Stimulated activated effector memory CD8-positive, alpha-beta T cell treated with anti-CD3 and anti-CD28 coated beads, Interleukin-12 subunit alpha, Interleukin-12 subunit beta, amount 100 ng/mL, for 72 hours (primary cell): ENCODE measurements at regions not wholly inside any gene's neighbourhood (a gene's known extent, or its start where the extent isn't known, plus 50 kb on each side); places are given as distances from the start of the nearest gene placed in this dataset.
A peak's percentile ranks its signal among the peaks of the same experiment; 100 is the strongest.

Experiments
- ATAC-seq: fragments of 150-1000 bp; cut with Tn5 transposase; 2 replicates; pipeline ENCODE4 v1.10.0; 2021
- DNase-seq, 2 donors: peaks; one replicate each; pipeline ENCODE4 v3.0.0; 2021 to 2022; ENCODE audit warnings: low spot score in 2 of 2
- H3K27ac Mint-ChIP-seq: one replicate; pipeline ENCODE4 v1.8.0; 2022; ENCODE audit warnings: mild to moderate bottlenecking, mixed read lengths
- H3K36me3 Mint-ChIP-seq: one replicate; pipeline ENCODE4 v1.8.0; 2022; ENCODE audit warnings: mild to moderate bottlenecking, mixed read lengths
- H3K4me1 Mint-ChIP-seq: one replicate; pipeline ENCODE4 v1.8.0; 2022; ENCODE audit warnings: mixed read lengths
- H3K4me3 Mint-ChIP-seq: one replicate; pipeline ENCODE4 v1.8.0; 2022; ENCODE audit warnings: mild to moderate bottlenecking, mixed read lengths
- H3K9me3 Mint-ChIP-seq: one replicate; pipeline ENCODE4 v1.8.0; 2022; ENCODE audit warnings: mixed read lengths

GRCh38 chr22:49412236-49412635 lies 415.4 kb downstream of the BRD1 start:
- no peak for DNase-seq
- H3K4me1 Mint-ChIP-seq, result no peaks in the 10 kb centered on the region

GRCh38 chr22:49411236-49411635 lies 416.4 kb downstream of the BRD1 start:
- DNase-seq (no peak), ATAC-seq (no peak)
- no peak overlapping the region for H3K4me3 Mint-ChIP-seq
- H3K27ac Mint-ChIP-seq, result no peak overlapping the region
- H3K4me1 Mint-ChIP-seq, result no peaks in the 10 kb centered on the region
- H3K36me3 Mint-ChIP-seq, result no peaks in the 10 kb centered on the region
- peaks cover 5% of the 10 kb centered on the region for H3K9me3 Mint-ChIP-seq

More at GRCh38 chr22:49412236-49412635, 415.4 kb downstream of the BRD1 start:
- no peak for ATAC-seq
- H3K36me3 Mint-ChIP-seq, result no peaks in the 10 kb centered on the region
- peaks cover 5% of the 10 kb centered on the region for H3K9me3 Mint-ChIP-seq
- no peak overlapping the region for H3K27ac Mint-ChIP-seq
- H3K4me3 Mint-ChIP-seq, result no peak overlapping the region

- Mint-ChIP-seq H3K4me3 (no peak overlapping the region), H3K9me3 (peaks cover 5% of the 10 kb centered on the region), H3K4me1 (no peaks in the 10 kb centered on the region), H3K27ac (no peak overlapping the region), H3K36me3 (no peaks in the 10 kb centered on the region)
- no peak for DNase-seq
- ATAC-seq, result no peak
Measured at GRCh38 chr22:49408102-49408836, 419.4 kb downstream of the BRD1 start.

- no peaks in the 10 kb centered on the region for H3K4me1 Mint-ChIP-seq
- no peak overlapping the region for H3K4me3 Mint-ChIP-seq
- DNase-seq (no peak), ATAC-seq (no peak)
- H3K9me3 Mint-ChIP-seq, result peaks cover 5% of the 10 kb centered on the region
- H3K36me3 Mint-ChIP-seq, result no peaks in the 10 kb centered on the region
- H3K27ac Mint-ChIP-seq, result no peak overlapping the region
Measured at GRCh38 chr22:49406879-49407587, 420.6 kb downstream of the BRD1 start.

GRCh38 chr22:49406047-49406650 lies 421.5 kb downstream of the BRD1 start:
- H3K4me1 Mint-ChIP-seq, result no peaks in the 10 kb centered on the region
- DNase-seq (no peak), ATAC-seq (no peak)
- no peaks in the 10 kb centered on the region for H3K36me3 Mint-ChIP-seq
- peaks cover 5% of the 10 kb centered on the region for H3K9me3 Mint-ChIP-seq
- H3K27ac Mint-ChIP-seq, result no peak overlapping the region
- no peak overlapping the region for H3K4me3 Mint-ChIP-seq

GRCh38 chr22:49405590-49405989 lies 422.1 kb downstream of the BRD1 start:
- Mint-ChIP-seq H3K4me3 (no peak overlapping the region), H3K27ac (no peak overlapping the region), H3K4me1 (no peaks in the 10 kb centered on the region), H3K9me3 (peaks cover 5% of the 10 kb centered on the region), H3K36me3 (no peaks in the 10 kb centered on the region)
- DNase-seq (no peak), ATAC-seq (no peak)

GRCh38 chr22:49404576-49405241 lies 423.0 kb downstream of the BRD1 start:
- H3K27ac Mint-ChIP-seq, result no peak overlapping the region
- H3K4me3 Mint-ChIP-seq, result no peak overlapping the region
- H3K36me3 Mint-ChIP-seq, result no peaks in the 10 kb centered on the region
- ATAC-seq (peak; percentile 12), DNase-seq (no peak)
- H3K9me3 Mint-ChIP-seq, result peaks cover 5% of the 10 kb centered on the region
- H3K4me1 Mint-ChIP-seq, result no peaks in the 10 kb centered on the region

GRCh38 chr22:49404020-49404419 lies 423.7 kb downstream of the BRD1 start:
- H3K27ac Mint-ChIP-seq, result no peak overlapping the region
- ATAC-seq (no peak), DNase-seq (no peak)
- no peaks in the 10 kb centered on the region for H3K4me1 Mint-ChIP-seq
- peaks cover 2% of the 10 kb centered on the region for H3K9me3 Mint-ChIP-seq
- H3K36me3 Mint-ChIP-seq, result no peaks in the 10 kb centered on the region
- no peak overlapping the region for H3K4me3 Mint-ChIP-seq

- peaks cover 2% of the 10 kb centered on the region for H3K9me3 Mint-ChIP-seq
- ATAC-seq (no peak), DNase-seq (no peak)
- no peaks in the 10 kb centered on the region for H3K36me3 Mint-ChIP-seq
- no peaks in the 10 kb centered on the region for H3K4me1 Mint-ChIP-seq
- H3K4me3 Mint-ChIP-seq, result no peak overlapping the region
- no peak overlapping the region for H3K27ac Mint-ChIP-seq
Measured at GRCh38 chr22:49403102-49403501, 424.6 kb downstream of the BRD1 start.

- no peak for DNase-seq
- no peaks in the 10 kb centered on the region for H3K9me3 Mint-ChIP-seq
- ATAC-seq, result no peak
- H3K36me3 Mint-ChIP-seq, result no peaks in the 10 kb centered on the region
- H3K27ac Mint-ChIP-seq, result no peak overlapping the region
- no peak overlapping the region for H3K4me3 Mint-ChIP-seq
- no peaks in the 10 kb centered on the region for H3K4me1 Mint-ChIP-seq
Measured at GRCh38 chr22:49402169-49402568, 425.5 kb downstream of the BRD1 start.

GRCh38 chr22:49400941-49401598 lies 426.6 kb downstream of the BRD1 start:
- Mint-ChIP-seq H3K9me3 (no peaks in the 10 kb centered on the region), H3K27ac (no peak overlapping the region), H3K4me1 (no peaks in the 10 kb centered on the region), H3K4me3 (no peak overlapping the region), H3K36me3 (no peaks in the 10 kb centered on the region)
- DNase-seq (no peak), ATAC-seq (no peak)

GRCh38 chr22:49400136-49400940 lies 427.3 kb downstream of the BRD1 start:
- Mint-ChIP-seq H3K9me3 (no peaks in the 10 kb centered on the region), H3K4me1 (no peaks in the 10 kb centered on the region), H3K4me3 (no peak overlapping the region), H3K36me3 (no peaks in the 10 kb centered on the region), H3K27ac (no peak overlapping the region)
- ATAC-seq, result no peak
- no peak for DNase-seq

GRCh38 chr22:49398646-49399045 lies 429.0 kb downstream of the BRD1 start:
- no peaks in the 10 kb centered on the region for H3K4me1 Mint-ChIP-seq
- no peak overlapping the region for H3K27ac Mint-ChIP-seq
- no peak for ATAC-seq
- DNase-seq, result no peak
- H3K4me3 Mint-ChIP-seq, result no peak overlapping the region
- H3K36me3 Mint-ChIP-seq, result no peaks in the 10 kb centered on the region
- peaks cover 10% of the 10 kb centered on the region for H3K9me3 Mint-ChIP-seq

- H3K9me3 Mint-ChIP-seq, result peaks cover 10% of the 10 kb centered on the region
- H3K4me3 Mint-ChIP-seq, result no peak overlapping the region
- no peaks in the 10 kb centered on the region for H3K36me3 Mint-ChIP-seq
- no peak for ATAC-seq
- no peak overlapping the region for H3K27ac Mint-ChIP-seq
- H3K4me1 Mint-ChIP-seq, result no peaks in the 10 kb centered on the region
- no peak for DNase-seq
Measured at GRCh38 chr22:49398115-49398514, 429.6 kb downstream of the BRD1 start.
